Fibroblast of peridontal ligament (primary cell): ENCODE measurements at regions not wholly inside any gene's neighbourhood (a gene's known extent, or its start where the extent isn't known, plus 50 kb on each side); places are given as distances from the start of the nearest gene placed in this dataset.
"Not testable (repeated sequence)": the region's sequence is repeated elsewhere in the genome, so short reads cannot be mapped to it uniquely, and the experiment has no call there.

ENCODE experiments used
- DNase-seq: peaks from one replicate; pipeline ENCODE4 v3.0.0-alpha.2; 2010; ENCODE audit errors: extremely low read depth

DNA sequence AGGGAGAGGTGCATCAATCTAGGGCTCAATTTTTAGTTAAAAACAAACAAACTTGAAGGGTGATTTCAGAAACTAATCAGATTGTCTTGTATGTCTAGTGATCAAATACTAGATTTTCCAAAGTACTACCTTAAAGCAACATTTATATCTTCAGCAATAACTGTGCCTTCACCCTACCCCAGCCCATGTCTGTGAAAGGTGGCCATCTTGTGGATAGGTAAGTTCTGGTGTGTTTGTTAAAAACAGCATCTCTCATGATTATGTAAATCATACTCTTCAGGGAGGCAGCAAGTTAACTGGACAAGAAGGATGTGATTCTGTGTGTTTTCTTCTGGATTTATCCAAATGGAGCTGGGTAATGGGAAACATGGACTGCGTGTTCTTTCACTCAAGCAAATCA is 81.4 kb upstream of the ACSL1 start:
- no peak for DNase-seq

DNA sequence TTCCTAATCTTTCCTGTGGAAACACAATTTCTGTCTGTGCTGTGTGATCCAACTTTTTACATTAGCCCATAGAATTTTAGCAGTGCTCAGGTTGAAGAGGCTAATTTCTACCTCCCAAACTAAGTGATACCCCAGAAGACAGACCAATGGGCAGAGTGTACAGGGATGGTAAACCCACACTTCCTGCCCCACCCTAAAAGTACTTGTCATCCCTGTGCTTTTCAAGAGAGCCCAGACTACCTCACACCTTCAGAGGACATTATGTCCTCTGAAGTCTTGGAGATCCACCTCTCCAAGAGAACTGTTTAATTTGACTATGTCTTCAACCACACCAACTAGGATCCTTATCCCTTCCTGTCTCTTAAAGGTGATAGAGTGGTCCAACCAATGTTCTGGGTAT is 82.0 kb upstream of the ACSL1 start:
- no peak for DNase-seq

DNA sequence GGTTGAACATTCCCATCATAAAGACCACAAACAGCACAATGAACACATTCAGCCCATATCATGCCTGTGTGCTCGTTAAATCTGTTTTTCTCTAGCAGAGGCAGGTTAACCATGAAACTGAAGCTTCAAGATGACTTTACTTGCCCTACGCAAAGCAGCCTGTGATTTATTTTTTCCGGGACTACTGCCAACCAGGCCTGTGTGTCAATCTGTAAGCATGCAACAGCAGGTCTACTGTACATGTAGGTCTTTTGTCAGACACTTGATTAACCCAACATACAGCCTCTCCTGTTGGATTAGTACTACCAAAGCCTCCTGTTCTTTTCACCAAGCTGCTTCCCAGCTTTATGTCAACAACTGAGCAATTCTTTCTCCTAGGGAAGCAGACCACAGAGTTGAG is 85.5 kb upstream of the ACSL1 start:
- DNase-seq = peak; percentile 42

DNA sequence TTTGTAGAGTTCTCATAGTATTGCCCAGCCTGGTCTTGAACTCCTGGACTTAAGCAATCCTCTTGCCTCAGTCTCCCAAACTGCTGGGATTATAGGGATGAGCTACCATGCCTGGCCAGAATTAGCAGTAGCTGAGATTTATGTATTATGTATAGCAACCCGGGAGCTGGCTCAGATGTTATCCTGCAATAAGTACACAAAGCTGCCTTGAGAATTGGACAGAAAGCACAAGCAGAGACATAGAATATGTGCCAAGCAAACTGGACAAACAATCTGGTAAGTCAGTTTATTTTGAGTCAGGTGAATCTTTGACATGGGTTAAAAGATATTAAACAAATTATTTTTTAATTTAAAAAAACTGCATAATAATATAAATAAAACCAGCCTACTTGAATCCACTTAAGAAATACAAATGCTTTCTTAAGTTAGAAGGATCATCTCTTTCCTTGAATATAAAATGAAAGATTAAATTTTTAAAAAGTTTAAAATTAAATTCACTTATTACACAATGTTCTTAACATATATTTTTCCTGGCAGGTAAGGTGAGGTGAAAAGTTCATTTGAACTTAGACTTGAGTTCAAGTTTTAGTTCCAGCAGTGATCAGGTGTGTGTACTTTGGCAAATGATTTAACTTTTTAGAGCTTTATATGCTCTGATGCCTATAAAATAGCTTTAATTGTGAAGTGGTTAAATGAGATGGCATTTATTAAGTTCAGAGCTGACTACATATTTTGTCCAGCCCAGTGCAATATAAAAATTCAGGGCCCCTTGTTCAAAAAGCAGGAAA is 87.8 kb upstream of the ACSL1 start:
- DNase-seq = no peak

DNA sequence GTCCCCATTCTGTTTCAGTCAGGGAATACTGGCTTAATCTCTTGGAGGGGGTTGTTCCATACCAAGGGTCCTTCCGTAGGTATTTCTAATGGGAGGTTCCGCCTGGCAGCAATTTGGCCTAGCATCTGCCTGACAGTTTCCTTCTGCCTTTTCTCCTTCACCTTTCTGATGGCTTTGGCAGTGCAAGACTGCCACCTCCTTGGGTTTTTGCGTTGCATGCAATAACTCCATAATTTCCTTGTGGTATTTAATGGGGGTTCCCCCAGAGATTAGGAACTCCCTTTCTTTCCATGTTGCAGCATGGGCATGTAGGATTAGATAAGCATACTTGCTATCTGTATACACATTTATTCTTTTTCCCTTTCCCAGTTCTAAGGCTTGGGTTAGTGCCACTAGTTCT is 93.0 kb upstream of the ACSL1 start:
- not testable (repeated sequence) for DNase-seq

DNA sequence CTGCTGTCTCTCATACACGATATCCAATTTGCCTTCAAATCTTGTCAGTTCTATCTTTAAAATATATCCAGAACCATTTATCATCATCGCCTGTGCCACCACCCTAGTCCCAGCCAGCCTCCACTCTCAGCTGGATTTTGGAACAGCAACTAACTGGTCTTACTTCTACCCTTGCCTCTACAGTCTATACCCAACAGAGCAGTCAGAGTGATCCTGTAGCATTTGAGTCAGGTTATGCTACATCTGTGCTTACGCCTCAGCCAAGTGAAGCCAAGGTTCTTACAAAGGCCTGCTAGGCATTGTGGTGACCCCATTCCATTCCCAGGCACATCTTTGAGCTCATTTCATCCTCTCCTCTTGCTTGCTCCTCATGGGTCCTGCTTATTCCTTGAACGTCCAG is 95.7 kb upstream of the ACSL1 start:
- DNase-seq = no peak

DNA sequence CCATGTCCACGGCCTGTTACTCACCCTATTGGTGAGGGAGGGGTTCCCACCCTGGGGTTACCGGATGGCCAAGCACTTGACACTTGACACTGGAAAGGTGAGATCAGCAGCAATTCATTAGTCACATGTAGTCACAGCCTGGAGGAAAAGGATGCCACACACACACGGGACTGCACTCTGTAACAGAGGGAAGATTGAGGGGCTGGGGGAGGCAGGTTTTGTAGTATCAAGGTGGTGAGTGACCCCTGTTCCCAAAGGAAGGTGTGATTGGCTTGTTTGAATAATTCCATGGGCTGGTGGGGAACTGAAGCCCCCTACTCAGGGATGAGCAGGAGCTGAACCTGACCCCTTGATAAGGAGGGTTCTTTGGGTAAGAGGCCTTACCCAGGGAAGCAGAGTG is 96.0 kb upstream of the HELT start:
- DNase-seq = no peak

DNA sequence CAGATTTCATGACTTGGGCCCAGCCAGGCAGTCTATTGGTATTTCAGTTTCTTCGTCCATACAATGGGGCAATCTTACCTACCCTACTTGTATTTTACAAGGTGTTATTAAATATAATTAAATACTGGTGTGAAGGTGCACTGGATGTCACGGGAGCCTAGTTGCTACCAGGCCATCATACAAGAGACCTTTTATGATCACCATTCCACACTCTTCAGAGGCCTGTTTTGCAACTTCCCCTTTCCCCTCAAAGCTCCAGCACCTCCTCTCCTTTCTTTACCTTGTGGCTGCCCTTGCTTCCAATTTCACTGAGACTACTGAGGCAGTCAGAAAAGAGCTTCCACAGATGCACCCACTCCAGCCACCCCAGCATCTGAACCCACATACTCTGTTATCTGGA is 93.8 kb upstream of the HELT start:
- DNase-seq = no peak

DNA sequence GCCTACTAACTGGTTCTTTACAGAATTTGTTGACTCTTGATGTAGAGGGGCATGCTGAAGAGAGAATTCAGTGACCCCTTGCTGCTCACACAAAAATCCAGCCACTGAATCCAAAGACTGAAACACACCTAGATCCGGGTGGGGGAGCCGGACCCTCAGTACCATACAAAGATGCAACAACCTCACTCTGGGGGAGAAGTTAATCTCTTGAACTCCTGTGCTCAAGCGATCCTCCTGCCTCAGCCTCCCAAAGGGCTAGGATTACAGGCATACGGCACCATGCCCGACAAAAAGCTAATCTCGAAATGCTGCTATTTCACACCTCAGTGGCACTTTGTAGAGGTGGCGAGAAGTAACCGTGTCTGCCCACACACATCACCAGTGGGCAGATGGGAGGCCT is 88.8 kb upstream of the HELT start:
- no peak for DNase-seq

DNA sequence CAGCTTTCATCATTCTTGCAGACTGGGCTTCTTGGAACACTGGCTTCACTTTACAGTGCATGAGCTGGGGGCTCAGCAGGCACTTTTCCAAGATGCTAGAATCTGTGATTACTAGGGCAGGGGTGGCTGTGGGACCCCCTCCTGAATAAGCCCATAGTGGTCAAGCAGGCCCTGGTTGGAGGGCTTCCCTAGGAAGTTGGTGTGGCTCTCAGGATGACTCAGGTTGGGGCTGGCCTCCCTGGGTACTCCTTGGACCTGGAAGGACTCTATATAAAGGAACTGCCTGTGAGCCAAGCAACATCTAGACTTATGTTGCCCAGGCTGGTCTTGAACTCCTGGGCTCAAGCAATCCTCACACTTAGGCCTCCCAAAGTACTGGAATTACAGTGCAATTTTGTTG is 88.3 kb upstream of the HELT start:
- no peak for DNase-seq

DNA sequence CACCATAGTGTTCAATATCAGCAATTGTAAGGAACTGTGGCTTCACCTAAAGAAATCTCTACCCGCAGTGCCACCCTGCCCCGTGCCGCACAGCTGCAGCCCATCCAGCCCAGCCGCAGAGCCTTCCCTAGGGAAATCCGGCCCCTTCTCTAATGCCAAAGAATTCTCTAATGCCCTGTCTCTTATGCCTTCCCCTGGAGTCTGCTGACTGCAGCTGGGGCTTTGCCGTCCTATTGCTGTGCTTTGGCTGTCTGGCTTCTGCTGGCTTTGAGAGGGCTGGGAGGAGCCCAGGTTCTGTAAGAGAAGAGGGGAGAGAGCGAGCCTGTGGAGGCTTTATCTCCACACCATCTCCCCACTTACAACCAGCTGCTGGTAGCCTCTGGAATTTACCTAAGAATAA is 85.9 kb upstream of the HELT start:
- no peak for DNase-seq

DNA sequence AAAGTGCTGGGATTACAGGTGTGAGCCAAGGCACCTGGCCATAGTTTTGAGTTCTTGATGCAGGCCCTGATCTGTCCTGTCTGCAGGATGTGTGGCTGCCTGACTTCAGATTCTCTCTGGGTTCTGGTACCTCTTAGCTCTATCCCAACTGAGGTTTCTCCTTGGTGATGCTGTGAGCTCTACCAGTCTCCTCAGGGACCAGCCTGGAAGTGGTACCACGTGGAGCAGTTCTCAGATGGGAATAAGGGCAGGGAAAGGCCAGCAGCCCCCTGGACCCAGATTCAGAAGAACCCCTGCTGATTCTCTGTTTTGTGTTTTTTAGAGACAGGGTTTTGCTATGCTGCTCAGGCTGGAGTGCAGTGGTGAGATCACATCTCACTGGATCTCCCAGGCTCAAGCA is 85.0 kb upstream of the HELT start:
- DNase-seq = no peak

DNA sequence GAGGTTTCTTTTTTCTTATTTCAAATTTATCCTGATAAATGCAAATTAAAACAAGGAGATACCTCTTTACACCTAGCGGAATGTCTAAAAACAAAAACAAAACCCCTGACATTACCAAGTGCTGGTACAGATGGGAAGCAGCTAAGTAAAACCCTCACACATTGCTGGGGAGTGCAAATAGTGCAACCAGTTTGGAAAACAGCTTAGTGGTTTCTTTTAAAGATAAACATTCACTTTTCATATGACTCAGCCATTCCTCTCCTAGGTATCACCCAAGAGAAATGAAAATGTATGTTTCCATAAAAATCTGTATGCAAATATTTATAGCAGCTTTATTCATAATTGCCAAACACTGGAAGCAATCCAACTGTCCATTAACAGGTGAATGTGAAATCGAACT is 84.1 kb upstream of the HELT start:
- DNase-seq = no peak

DNA sequence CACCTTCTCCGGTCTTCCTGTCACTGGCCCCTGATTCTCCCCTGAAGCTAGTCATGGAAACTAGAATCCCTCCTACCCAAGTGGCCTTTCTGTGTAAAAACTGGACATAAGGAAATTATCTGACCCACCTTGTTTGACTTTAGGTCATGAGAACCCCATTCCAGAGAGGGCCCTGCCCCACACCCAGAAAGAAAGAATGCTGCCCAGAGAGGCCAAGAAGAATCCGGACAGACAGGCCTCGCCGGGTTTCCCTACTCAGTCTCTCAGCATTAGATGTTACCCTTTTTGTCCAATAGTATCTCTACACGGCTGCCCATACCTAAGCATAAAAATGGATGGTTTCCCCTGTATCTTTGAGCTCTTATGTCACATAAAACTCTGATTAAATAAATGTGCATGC is 83.3 kb upstream of the HELT start:
- no peak for DNase-seq

DNA sequence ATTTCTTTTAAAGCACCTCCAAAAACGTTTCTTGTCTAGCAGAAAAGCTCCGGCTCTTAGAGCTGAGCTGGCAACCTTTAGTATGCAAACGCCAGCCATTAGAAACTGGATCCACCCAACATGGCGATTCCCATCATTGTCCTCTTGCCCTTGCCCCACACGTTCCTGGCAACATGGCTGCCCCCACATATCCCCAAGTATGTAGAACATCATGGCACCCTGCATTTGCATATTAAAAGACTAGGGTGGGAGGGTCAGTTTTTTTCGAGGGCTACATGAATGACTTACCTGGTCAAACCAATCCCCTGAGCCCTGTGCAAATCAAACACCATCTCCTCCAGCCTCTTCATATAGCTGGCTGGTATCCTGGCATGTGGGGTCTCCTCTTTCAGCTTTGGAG is 82.2 kb upstream of the HELT start:
- DNase-seq = no peak

DNA sequence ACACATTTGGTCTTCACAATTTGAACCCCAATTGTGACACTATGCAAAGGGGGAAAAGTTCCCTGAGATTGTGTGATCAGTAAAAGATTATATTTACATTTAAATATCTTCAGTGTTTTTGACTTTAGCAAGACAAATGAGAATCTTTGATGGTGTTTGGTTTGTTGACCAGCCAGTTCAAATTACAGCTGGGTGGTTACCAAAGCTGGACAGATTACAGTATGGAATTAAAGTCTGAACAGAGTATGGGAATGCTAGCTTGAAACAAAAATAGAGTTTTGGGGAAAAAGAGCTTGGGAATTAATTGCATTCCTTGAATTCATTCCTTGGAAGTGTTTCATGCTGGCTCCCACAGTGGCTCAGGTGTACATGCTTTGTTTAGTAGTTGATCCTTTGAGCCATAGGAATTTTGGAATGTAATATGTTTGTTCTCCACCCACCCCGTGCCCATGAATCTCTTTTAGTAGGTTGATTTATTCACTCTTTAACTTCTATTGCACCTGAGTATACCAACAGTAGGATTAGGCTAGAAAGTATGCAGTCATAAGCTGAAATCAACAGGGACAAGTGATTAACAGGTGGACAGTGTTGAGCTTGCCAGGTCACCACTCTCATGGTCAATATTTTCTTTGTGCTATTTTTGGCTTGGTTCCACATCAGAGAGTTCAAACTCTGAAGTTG is 81.1 kb upstream of the HELT start:
- no peak for DNase-seq

DNA sequence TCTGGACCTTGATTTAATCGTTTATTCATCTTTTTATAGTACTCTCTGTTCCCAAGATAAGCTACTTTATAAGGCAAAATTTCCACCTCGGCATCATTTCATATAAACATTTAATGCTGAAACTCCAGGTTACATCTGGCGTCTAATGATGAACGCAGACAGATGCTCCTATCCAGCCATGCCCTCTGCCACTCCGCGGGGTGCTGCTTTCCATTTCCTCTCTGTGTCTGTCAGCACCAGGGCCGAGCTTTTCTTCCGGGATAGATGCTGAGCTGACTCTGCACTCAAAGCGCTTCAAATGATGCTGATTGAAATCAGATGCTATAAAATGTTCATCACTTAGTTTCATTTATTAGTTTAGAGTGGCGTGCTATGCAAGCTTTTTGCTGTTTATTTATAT is 80.5 kb upstream of the HELT start:
- DNase-seq = no peak

DNA sequence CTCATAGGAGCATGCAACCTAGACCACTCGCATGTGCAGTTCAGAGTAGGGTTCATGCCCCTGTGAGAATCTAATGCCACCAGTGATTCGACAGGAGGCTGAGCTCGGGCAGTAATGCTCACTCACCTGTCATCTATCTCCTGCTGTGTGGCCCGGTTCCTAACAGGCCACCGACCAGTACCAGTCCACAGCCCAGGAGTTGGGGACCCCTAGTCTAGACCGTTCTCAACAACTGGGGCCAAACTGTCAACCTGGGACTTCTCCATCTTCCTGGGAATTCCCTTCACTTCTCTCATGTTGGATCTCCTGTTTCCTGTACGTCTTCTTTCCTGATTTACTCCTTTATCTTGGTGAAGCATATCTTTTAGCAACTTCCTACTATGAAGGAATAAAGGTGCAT is 79.4 kb upstream of the HELT start:
- no peak for DNase-seq

DNA sequence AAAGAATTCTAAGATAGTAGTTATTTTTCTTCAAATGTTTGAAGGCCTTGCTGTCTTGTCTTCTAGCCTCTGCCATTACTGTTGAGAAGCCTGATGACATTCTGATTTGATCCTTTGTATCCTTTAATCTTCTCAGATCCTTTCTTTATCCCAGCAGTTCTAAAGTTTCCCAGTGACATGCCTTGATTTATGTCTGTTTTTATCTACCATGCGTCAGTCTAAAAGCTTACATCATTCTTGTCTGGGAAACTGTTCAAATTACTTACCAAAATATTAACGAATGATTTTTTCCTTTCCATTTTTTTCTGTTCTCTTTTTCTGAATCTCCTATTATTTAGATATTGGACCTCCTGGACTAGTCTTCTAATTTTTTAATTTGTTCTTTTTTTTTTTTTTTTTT is 78.3 kb upstream of the HELT start:
- DNase-seq = no peak

DNA sequence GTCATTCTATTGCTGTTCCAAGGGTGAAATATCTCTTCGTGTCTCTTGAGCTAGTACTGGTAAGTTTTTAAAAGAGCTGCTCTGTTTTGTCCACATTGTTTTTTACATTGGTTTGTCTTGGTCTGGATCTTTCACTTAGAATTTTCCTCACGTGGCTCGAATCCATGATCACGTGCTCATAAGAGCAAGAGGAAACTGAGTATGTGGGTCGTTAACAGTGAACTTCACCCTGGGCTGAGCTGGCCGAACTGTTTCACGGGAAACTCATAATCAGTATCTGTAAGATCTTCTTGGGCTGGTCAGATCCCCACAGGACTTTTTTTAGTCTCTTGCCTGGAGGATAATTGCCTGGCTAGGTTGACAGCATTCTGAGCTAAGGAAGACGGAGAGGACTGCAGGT is 77.8 kb upstream of the HELT start:
- DNase-seq = no peak

DNA sequence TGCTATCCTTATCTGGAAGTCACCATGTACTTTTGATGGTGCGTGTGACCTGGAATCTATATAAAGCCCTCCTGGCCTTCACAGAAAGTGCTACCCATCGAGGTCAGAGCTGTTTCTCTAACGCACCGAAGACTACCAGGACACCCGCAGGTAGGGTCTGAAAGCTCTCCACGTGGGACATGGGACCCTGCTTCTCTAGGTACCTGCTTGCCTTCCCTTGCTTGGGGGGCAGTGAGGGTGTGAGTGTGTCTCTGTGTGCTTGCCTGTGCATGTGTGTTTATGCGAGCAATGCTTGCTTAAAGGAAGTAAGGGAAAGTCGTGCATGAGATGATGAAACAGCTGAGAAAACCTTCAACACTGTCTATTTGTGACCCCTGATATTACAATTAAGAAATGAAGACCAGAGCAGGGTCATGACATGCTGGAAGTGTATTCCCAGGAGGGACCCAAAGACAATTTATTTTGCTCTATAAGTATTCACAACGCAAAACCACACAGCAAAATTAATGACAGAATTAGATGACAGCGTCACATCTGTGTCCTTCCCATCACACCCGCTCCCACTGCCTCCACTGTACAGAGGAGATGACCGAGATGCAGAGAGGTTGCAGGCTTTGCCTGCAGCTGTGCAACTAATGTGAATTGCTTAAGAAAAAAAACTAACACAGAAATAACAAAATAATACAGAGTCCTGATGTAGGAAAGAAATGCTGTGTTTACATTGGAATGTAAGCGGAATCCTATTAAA is 76.4 kb upstream of the HELT start:
- no peak for DNase-seq

DNA sequence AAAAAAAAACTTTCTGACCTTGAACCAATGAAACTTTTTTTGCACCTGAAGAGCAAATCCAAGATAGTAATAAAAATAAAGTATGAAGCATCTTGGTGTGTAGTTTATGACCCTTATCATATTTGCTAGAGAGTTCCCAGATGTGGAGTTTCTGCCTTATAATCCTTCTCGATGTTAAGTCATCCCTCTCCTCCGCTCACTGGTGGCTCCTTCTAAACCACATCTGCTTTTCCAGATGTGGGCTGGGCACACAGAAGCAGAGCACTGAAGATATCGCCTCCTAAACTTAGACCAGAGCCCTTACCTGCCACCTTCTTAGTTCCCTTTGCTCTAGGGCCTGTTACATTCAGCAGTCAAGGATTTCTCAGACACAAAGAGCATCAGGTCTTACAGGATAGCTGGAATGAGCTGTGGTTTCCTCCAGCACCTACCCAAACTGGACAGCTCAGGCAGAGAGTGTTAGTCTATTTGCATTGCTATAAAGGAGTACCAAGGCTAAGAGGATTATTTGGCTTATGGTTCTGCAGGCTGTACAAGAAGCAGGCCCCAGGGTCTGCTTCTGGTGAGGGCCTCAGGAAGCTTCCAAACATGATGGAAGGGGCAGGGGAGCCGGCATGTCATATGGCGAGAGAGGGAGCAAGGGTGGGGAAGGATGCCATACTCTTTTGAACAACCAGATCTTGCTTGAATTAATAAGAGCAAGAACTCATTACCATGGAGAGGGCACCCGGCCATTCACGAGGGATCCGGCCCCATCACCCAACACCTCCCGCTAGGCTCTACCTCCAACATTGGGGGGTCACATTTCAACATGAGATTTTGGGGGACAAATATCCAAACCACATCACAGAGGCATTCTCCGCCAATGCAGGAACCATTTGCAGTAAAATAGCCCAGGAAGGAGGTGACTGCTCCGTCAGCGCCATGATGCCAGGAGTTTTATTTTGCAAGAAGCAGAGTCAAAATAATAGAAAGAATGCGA is 75.6 kb upstream of the HELT start:
- no peak for DNase-seq
